GM12878 (cell line): ENCODE measurements at regions not wholly inside any gene's neighbourhood (a gene's known extent, or its start where the extent isn't known, plus 50 kb on each side); places are given as distances from the start of the nearest gene placed in this dataset.

Source experiments
- ATAC-seq: fragments of 200-7000 bp; cut with Tn5 transposase; 3 replicates; pipeline ENCODE4 v1.9.1; 2020; ENCODE audit warnings: mild to moderate bottlenecking, moderate library complexity
- BruUV-seq: library from RNA; stranded (reverse); fragments of 400-500 nt; replicated peaks from 2 replicates; lab custom pipeline; 2021; lab: Mats Ljungman, UMichigan
- CTCF ChIA-PET: fragments of 300-600 bp; sonication (Branson Sonifier 250); formaldehyde crosslinking; extraction: SDS; loops from one replicate; lab custom pipeline; 2021; ENCODE audit warnings: inconsistent platforms; lab: Yijun Ruan, JAX
- POLR2A ChIA-PET: fragments of 350-600 bp; formaldehyde crosslinking; extraction: SDS; loops from one replicate; lab custom pipeline; 2021; ENCODE audit warnings: inconsistent platforms; lab: Charles Lee
- RAD21 ChIA-PET: fragments of 300-600 bp; sonication (Branson Sonifier 250); formaldehyde crosslinking; loops from one replicate; lab custom pipeline; 2023; ENCODE audit warnings: antibody characterized with exemption; ENCODE audit not compliant: unreplicated experiment; lab: Charles Lee
- SMC1A ChIA-PET: fragments of 300-600 bp; sonication (Branson Sonifier 250); formaldehyde crosslinking; loops from one replicate; lab custom pipeline; 2023; ENCODE audit not compliant: unreplicated experiment, uncharacterized antibody; lab: Charles Lee
- DNase-seq: peaks from one replicate; pipeline ENCODE4 v3.0.0-alpha.2; 2011; ENCODE audit warnings: low read depth, low spot score
- FAIRE-seq: peaks from 3 replicates; lab custom pipeline; 2011; peaks lifted over from hg19 to GRCh38; lab: Jason Lieb, UNC
- H2AFZ ChIP-seq: 2 replicates; pipeline ENCODE4 v1.6.0; 2011; ENCODE audit warnings: low read depth, low read length, control low read depth; ENCODE audit not compliant: control insufficient read depth
- H3K27ac ChIP-seq: 2 replicates; pipeline ENCODE4 v1.5.1; 2011; ENCODE audit warnings: control low read depth; ENCODE audit not compliant: control insufficient read depth, insufficient read depth
- H3K27me3 ChIP-seq, 2 experiments: replicated peaks in 1 of 2; 2 replicates each; pipeline versions ENCODE4 v1.6.0 to v1.6.1; 2011; ENCODE audit warnings: low read length in 1 of 2; ENCODE audit not compliant: control insufficient read depth in 2 of 2, insufficient read depth in 2 of 2
- H3K36me3 ChIP-seq, 2 experiments: 2 replicates each; pipeline ENCODE4 v1.5.1; 2011; ENCODE audit warnings: low read length in 1 of 2; ENCODE audit not compliant: control insufficient read depth in 2 of 2, insufficient read depth in 2 of 2
- H3K4me1 ChIP-seq: 2 replicates; pipeline ENCODE4 v1.6.1; 2011; ENCODE audit warnings: mild to moderate bottlenecking, low read length, moderate library complexity, mixed read lengths; ENCODE audit not compliant: control insufficient read depth, insufficient read depth
- H3K4me2 ChIP-seq: 2 replicates; pipeline ENCODE4 v1.6.0; 2011; ENCODE audit warnings: control low read depth; ENCODE audit not compliant: control insufficient read depth, insufficient read depth
- H3K4me3 ChIP-seq: fragments of 200-600 bp; sonication (generic); 2 replicates; pipeline ENCODE4 v1.5.1; 2016
- H3K79me2 ChIP-seq: 2 replicates; pipeline ENCODE4 v1.6.0; 2011; ENCODE audit warnings: low read length; ENCODE audit not compliant: control insufficient read depth, insufficient read depth
- H3K9ac ChIP-seq: 2 replicates; pipeline ENCODE4 v1.8.0; 2011; ENCODE audit warnings: low read length, control low read depth, mixed read lengths; ENCODE audit not compliant: control insufficient read depth, insufficient read depth
- H3K9me3 ChIP-seq: replicated peaks from 3 replicates; pipeline ENCODE4 v1.5.1; 2011; ENCODE audit warnings: mild to moderate bottlenecking, low read length; ENCODE audit not compliant: control insufficient read depth, insufficient read depth
- H4K20me1 ChIP-seq: 2 replicates; pipeline ENCODE4 v1.6.0; 2011; ENCODE audit not compliant: control insufficient read depth, insufficient read depth
- BHLHE40 ChIP-seq, 2 experiments: fragments of 450-650 bp in 1 of 2; IDR thresholded peaks; 2 replicates each; pipeline ENCODE4 v1.6.1; 2011 to 2017; ENCODE audit warnings: low read depth in 2 of 2, borderline replicate concordance in 1 of 2, improper control_type of control experiment in 1 of 2, low read length in 1 of 2, mild to moderate bottlenecking in 1 of 2
- CEBPB ChIP-seq, 2 experiments: fragments of 150-350 bp in 1 of 2; IDR thresholded peaks; 2 replicates each; pipeline ENCODE4 v1.6.1; 2012 to 2014; ENCODE audit warnings: low read depth in 2 of 2, low read length in 2 of 2, borderline replicate concordance in 1 of 2, inconsistent platforms in 1 of 2
- CREM ChIP-seq: IDR thresholded peaks from 2 replicates; pipeline ENCODE4 v1.6.1; 2014; ENCODE audit warnings: antibody characterized with exemption, low read depth
- E4F1 ChIP-seq: fragments of 450-650 bp; IDR thresholded peaks from 2 replicates; pipeline ENCODE4 v1.6.1; 2018; ENCODE audit warnings: borderline replicate concordance, mild to moderate bottlenecking; ENCODE audit not compliant: partially characterized antibody
- ELK1 ChIP-seq: IDR thresholded peaks from 2 replicates; pipeline ENCODE4 v1.6.1; 2012; ENCODE audit warnings: low read depth, low read length, improper control_type of control experiment
- ESRRA ChIP-seq: IDR thresholded peaks from 2 replicates; pipeline ENCODE4 v1.6.1; 2012; ENCODE audit warnings: mild to moderate bottlenecking, low read length, improper control_type of control experiment
- HCFC1 ChIP-seq: fragments of 150-350 bp; IDR thresholded peaks from 2 replicates; pipeline ENCODE4 v1.6.1; 2014; ENCODE audit warnings: low read length
- IRF3 ChIP-seq: fragments of 450-650 bp; IDR thresholded peaks from 2 replicates; pipeline ENCODE4 v1.6.1; 2014; ENCODE audit warnings: mild to moderate bottlenecking
- NBN ChIP-seq: fragments of 450-650 bp; IDR thresholded peaks from 2 replicates; pipeline ENCODE4 v1.6.1; 2016
- PKNOX1 ChIP-seq: fragments of 450-650 bp; IDR thresholded peaks from 2 replicates; pipeline ENCODE4 v1.6.1; 2016; ENCODE audit warnings: mild to moderate bottlenecking
- SMAD5 ChIP-seq: IDR thresholded peaks from 2 replicates; pipeline ENCODE4 v1.6.1; 2016; ENCODE audit warnings: antibody characterized with exemption, low read depth
- SP1 ChIP-seq: IDR thresholded peaks from one replicate; pipeline ENCODE4 v1.6.1; 2011; ENCODE audit warnings: low read depth, low read length
- STAT1 ChIP-seq: fragments of 450-650 bp; conservative IDR thresholded peaks from 2 replicates; pipeline ENCODE4 v1.6.1; 2014; ENCODE audit warnings: antibody characterized with exemption, mild to moderate bottlenecking
- ZNF207 ChIP-seq: fragments of 450-650 bp; IDR thresholded peaks from 2 replicates; pipeline ENCODE4 v1.6.1; 2014; ENCODE audit warnings: antibody characterized with exemption, mild to moderate bottlenecking, borderline replicate concordance
- ZNF687 ChIP-seq: fragments of 450-650 bp; IDR thresholded peaks from 2 replicates; pipeline ENCODE4 v1.6.1; 2017; ENCODE audit warnings: mild to moderate bottlenecking, moderate library complexity
- WGBS: methylation state at CpG from one replicate; pipeline ENCODE4 v1.1.6; 2016; ENCODE audit warnings: low lambda C conversion rate; ENCODE audit not compliant: insufficient replicate concordance, insufficient coverage; ENCODE audit errors: missing lambda C conversion rate; 5-methylcytosine and 5-hydroxymethylcytosine counted together
- in situ Hi-C: fragments of 300-500 bp; cut with MboI; formaldehyde crosslinking; loops from 9 replicates; pipeline ENCODE4 v1.14.3; 2018; ENCODE audit warnings: mixed read lengths
- intact Hi-C: fragments of 100-400 bp; cut with micrococcal nuclease; formaldehyde crosslinking; loops from one replicate; pipeline ENCODE4 v1.14.2; 2022; ENCODE audit not compliant: unreplicated experiment

- Histone ChIP-seq H3K4me2 (no peak overlapping the region), H4K20me1 (no peaks in the 10 kb centered on the region), H3K36me3 (no peaks in the 10 kb centered on the region), H3K27ac (no peak overlapping the region), H3K9ac (no peak overlapping the region), H3K9me3 (no peaks in the 10 kb centered on the region), H3K79me2 (no peaks in the 10 kb centered on the region), H3K27me3 (no peaks in the 10 kb centered on the region), H2AFZ (no peak overlapping the region), H3K4me1 (no peaks in the 10 kb centered on the region), H3K4me3 (no peak overlapping the region)
- 9% methylated on average over 3 of the region's 3 CpGs for WGBS
- ChIA-PET CTCF (no interaction called here), RAD21 (no interaction called here), POLR2A (no interaction called here), SMC1A (no interaction called here)
- ATAC-seq (no peak), FAIRE-seq (no peak), DNase-seq (no peak)
- BruUV-seq = no TSS peak
- in situ Hi-C loops = no loop called here
- intact Hi-C loops = no loop called here
- TF ChIP-seq CREM = no peak
- TF ChIP-seq SP1 = no peak
- TF ChIP-seq HCFC1 = no peak
- no peak for TF ChIP-seq BHLHE40 (IDR thresholded peaks at IDR 0.05; ENCODE audit: borderline replicate concordance in 1 of 2, low read depth in 2 of 2, low read length in 1 of 2)
- TF ChIP-seq ZNF207 = no peak
- TF ChIP-seq SMAD5 = no peak
- no peak for TF ChIP-seq NBN
- no peak for TF ChIP-seq IRF3
- TF ChIP-seq E4F1 = no peak
- TF ChIP-seq ELK1 = no peak
- TF ChIP-seq CEBPB (IDR thresholded peaks at IDR 0.05; ENCODE audit: borderline replicate concordance in 1 of 2, low read depth in 2 of 2, low read length in 2 of 2) = no peak
- TF ChIP-seq STAT1 = no peak
- TF ChIP-seq ESRRA = no peak
- TF ChIP-seq ZNF687 = no peak
- no peak for TF ChIP-seq PKNOX1
These were observed 332.8 kb upstream of the MTNR1B start for GRCh38 chr11:92636543-92637188.
